Tibial nerve (tissue), 4 donors: ENCODE measurements at regions not wholly inside any gene's neighbourhood (a gene's known extent, or its start where the extent isn't known, plus 50 kb on each side); places are given as distances from the start of the nearest gene placed in this dataset.

ENCODE experiments used
- CTCF ChIP-seq, 5 experiments: fragments of 200-600 bp in 3 of 5; fragments of 450-650 bp in 2 of 5; sonication (generic) in 3 of 5; IDR thresholded peaks; one replicate each; pipeline ENCODE4 v1.5.1; 2016 to 2019; ENCODE audit warnings: antibody characterized with exemption in 5 of 5, mild to moderate bottlenecking in 3 of 5, moderate library complexity in 2 of 5
- EP300 ChIP-seq, 2 donors: sonication (generic); formaldehyde crosslinking; IDR thresholded peaks; one replicate each; pipeline ENCODE4 v1.6.1; 2017; ENCODE audit warnings: antibody characterized with exemption in 2 of 2, mild to moderate bottlenecking in 1 of 2
- POLR2A ChIP-seq, 2 donors: fragments of 450-650 bp; IDR thresholded peaks; one replicate each; pipeline ENCODE4 v1.6.1; 2017; ENCODE audit warnings: antibody characterized with exemption in 2 of 2, mild to moderate bottlenecking in 2 of 2, moderate library complexity in 2 of 2

- TF ChIP-seq CTCF (IDR thresholded peaks at IDR 0.05): no peak
- TF ChIP-seq POLR2A (IDR thresholded peaks at IDR 0.05): no peak
- no peak for TF ChIP-seq EP300 (IDR thresholded peaks at IDR 0.05)
Observed at GRCh38 chr9:90112788-90113187, 508.0 kb downstream of the GADD45G start.
